Raji (cell line): ENCODE measurements at regions not wholly inside any gene's neighbourhood (a gene's known extent, or its start where the extent isn't known, plus 50 kb on each side); places are given as distances from the start of the nearest gene placed in this dataset.

Experiments
- POLR2A ChIP-seq: IDR thresholded peaks from 2 replicates; pipeline ENCODE4 v1.6.1; 2011; ENCODE audit warnings: low read depth, low read length, control low read depth; ENCODE audit not compliant: insufficient read depth

- no peak for TF ChIP-seq POLR2A
These were observed 90.3 kb upstream of the UBL3 start for GRCh38 chr13:29940715-29941114.

GRCh38 chr13:29939158-29939557 lies 88.7 kb upstream of the UBL3 start:
- no peak for TF ChIP-seq POLR2A

GRCh38 chr13:29937841-29938240 lies 87.4 kb upstream of the UBL3 start:
- TF ChIP-seq POLR2A = no peak

- no peak for TF ChIP-seq POLR2A
These were observed 87.0 kb upstream of the UBL3 start for GRCh38 chr13:29937379-29937778.

GRCh38 chr13:29936956-29937355 lies 86.5 kb upstream of the UBL3 start:
- TF ChIP-seq POLR2A = no peak

- no peak for TF ChIP-seq POLR2A
These were observed 85.8 kb upstream of the UBL3 start for GRCh38 chr13:29936051-29936813.

GRCh38 chr13:29935309-29935981 lies 85.0 kb upstream of the UBL3 start:
- TF ChIP-seq POLR2A = no peak

- TF ChIP-seq POLR2A = no peak
These were observed 84.3 kb upstream of the UBL3 start for GRCh38 chr13:29934531-29935308.

GRCh38 chr13:29933401-29933800 lies 83.0 kb upstream of the UBL3 start:
- TF ChIP-seq POLR2A = no peak

- no peak for TF ChIP-seq POLR2A
These were observed 81.3 kb upstream of the UBL3 start for GRCh38 chr13:29931696-29932095.

GRCh38 chr13:29929062-29929847 lies 78.8 kb upstream of the UBL3 start:
- TF ChIP-seq POLR2A = no peak

- TF ChIP-seq POLR2A = no peak
These were observed 75.7 kb upstream of the UBL3 start for GRCh38 chr13:29926098-29926476.

- no peak for TF ChIP-seq POLR2A
These were observed 75.2 kb upstream of the UBL3 start for GRCh38 chr13:29925457-29926097.

- no peak for TF ChIP-seq POLR2A
These were observed 74.3 kb upstream of the UBL3 start for GRCh38 chr13:29924482-29925350.
